ENCODE measurements at regions not wholly inside any gene's neighbourhood (a gene's known extent, or its start where the extent isn't known, plus 50 kb on each side); places are given as distances from the start of the nearest gene placed in this dataset.

DNA sequence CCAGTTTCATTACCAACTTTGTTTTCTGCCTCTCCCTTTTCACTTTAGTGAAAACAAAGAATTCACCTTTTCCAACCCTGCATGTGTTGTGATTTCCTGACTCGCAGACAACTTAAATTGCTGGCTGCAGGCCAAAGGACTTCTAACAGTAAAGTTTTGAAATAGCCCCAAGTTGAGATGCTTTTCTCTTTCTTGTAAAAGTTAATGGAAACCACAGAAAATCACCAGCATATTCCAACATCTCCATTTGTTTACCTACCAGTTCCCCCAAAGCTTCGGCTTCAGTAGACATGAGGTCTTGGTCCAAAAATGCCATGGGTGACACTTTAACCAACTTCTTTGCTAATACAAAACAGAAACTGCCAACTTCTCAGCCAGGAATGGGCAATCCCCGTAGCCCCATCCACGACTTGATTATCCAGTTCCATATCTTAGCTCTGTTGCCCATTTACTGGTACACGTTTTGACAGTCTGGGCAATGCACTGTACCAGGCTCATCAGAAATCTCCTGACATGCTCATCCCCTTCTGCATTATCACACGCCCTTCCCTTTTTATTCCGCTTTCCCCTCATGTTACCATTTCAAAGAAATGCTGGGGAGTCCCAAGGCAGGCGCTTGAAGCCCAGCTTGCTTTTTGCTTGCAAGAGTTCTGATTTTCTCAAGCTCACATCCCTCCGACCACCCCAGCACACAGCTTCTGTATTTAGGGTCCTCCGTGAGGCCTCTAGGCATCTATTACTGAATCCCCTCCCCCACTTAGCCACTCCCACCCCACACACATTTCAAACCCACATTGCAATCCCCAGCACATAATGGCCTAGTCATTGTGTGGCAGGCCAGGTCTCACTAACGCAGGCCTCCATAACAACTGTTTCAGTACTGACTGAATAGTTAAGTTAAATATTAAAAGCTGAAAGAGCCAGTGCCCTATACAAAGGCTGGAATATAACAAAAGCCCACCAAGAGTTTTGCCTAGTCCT lies 137.9 kb upstream of the S100G start:
- DNase-seq, result no peak

DNA sequence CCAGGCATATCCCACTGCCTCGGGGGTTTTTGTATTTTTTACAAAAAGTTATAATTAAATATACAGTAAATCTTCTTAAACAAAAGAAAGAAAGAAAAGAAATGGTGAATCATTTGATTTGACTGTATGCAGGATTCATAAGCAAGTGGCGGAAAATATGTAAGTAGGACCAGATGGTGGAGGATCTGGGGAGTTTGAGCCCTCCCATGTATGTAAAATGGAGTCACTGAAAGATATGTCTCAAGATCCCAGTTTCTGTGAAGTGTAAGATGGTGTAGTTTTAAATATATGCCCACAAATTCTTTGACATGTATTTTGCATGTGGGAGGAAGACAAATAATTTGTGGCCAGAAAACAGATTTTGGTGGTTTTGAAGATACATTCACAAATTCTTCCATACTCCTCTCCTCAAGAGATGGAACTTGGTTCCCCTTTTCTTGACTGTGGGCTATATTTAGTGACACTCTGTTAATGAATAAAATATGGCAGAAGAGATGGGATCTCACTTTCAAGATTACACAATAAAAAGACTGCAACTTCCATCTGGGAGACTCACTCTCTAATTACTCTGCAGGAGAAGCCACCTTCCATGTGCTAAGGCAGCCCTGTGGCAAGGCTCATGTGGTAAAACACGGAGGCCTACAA lies 133.6 kb upstream of the S100G start:
- DNase-seq, result no peak

DNA sequence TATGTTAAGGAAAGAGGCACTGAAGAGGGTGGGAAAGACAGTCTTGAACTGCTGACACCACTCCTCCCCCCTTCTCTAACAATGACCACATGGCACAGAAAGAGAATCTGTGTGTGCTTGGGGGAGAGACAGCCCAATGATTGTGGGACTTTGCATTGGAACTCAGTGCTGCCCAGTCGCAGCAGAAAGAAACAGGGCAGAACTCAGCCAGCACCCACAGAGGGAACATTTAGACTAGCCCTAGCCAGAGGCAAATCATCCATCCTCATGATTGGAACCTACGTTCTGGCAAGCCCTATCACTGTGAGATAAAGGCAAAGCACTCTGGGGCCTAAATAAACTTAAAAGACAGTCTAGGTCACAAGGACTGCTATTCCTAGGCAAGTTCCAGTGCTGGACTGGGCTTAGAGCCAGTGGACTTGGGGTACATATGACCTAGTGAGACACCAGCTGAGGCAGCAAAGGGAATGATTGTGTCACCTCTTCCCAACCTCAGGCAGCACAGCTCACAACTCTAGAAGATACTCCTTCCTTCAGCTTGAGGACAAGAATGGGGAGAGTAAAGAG lies 132.8 kb upstream of the S100G start:
- no peak for DNase-seq

DNA sequence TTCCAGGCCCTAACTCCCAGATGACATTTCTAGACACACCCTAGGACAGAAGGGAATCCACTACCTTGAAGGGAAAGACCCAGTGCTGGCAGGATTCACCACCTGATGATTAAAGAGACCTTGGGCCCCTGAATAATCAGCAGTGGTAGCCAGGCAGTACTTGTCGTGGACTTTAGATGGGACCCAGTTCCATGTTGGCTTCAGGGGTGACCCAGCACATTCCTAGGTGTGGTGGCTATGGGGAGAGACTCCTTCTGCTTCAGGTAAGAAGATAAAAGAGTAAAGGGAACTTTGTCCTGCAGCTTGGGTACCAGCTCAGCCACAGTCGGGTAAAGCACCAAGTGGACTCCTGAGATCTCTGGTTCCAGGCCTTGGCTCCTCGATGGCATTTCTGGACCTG lies 131.8 kb upstream of the S100G start:
- DNase-seq, result no peak

DNA sequence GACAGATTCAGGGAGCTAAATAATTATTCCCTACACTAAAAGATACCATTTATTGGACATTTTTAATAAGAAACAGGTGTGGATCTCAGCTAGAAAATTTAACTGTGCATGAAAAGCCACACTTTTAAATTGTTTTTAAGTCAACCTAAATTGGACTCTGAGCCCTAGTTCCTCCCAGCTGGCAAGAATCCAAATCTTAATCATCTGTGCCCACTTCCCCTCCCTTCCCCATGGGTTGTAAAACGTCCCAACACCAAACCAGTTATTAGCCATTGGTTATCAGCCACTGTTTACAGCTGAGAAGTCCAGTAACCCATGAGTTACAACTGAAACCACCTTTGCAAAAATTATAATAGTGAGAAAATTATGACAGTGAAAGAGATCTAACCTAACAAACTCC lies 125.6 kb upstream of the S100G start:
- DNase-seq, result no peak

DNA sequence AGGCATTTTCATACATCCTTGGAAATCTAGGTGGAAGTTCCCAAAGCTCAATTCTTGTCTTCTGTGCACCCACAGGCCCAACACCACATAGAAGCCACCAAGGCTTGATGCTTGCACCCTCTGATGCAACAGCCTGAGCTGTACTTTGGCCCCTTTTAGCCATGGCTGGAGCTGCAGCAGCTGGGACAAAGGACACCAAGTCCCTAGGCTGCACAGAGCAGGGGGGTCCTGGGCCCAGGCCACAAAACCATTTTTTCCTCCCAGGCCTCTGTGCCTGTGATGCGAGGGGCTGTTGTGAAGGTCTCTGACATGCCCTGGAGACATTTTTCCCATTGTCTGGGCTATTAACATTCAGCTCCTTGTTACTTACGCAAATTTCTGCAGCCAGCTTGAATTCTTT lies 124.0 kb upstream of the S100G start:
- DNase-seq, result no peak

DNA sequence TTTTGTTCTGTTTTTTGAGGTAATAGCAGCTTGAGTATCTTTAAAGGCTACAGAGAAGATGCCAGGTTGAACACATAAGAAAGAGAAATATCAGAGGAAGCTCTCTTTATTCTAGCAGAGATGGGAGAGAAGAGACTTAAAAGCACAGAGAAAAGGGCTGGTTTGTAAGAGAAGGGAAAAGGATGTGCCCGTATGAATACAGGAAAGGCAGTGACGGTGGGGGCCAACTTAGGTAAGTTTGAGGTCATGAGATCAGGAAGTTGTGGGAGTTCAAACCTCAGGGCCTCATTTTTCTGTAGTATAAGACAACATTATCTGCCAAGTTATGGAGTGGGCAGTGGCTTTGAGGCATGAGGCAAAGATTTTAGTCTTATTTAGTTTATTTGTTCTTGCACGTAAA lies 121.3 kb upstream of the S100G start:
- no peak for DNase-seq

Measured in activated CD4-positive, alpha-beta T cell treated with anti-CD3 and anti-CD28 coated beads, Interleukin-2, amount 50 U/mL, for 1 hour (primary cell).